ENCODE measurements at regions not wholly inside any gene's neighbourhood (a gene's known extent, or its start where the extent isn't known, plus 50 kb on each side); places are given as distances from the start of the nearest gene placed in this dataset.

GRCh38 chr10:4353964-4354363 is 472.0 kb upstream of the AKR1E2 start:
- H3K27ac ChIP-seq = peak overlapping the region; percentile 85
- TF ChIP-seq, protein P1, sequence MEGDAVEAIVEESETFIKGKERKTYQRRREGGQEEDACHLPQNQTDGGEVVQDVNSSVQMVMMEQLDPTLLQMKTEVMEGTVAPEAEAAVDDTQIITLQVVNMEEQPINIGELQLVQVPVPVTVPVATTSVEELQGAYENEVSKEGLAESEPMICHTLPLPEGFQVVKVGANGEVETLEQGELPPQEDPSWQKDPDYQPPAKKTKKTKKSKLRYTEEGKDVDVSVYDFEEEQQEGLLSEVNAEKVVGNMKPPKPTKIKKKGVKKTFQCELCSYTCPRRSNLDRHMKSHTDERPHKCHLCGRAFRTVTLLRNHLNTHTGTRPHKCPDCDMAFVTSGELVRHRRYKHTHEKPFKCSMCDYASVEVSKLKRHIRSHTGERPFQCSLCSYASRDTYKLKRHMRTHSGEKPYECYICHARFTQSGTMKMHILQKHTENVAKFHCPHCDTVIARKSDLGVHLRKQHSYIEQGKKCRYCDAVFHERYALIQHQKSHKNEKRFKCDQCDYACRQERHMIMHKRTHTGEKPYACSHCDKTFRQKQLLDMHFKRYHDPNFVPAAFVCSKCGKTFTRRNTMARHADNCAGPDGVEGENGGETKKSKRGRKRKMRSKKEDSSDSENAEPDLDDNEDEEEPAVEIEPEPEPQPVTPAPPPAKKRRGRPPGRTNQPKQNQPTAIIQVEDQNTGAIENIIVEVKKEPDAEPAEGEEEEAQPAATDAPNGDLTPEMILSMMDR (conservative IDR thresholded peaks at IDR 0.05) = no peak

GRCh38 chr10:4353059-4353655 is 472.9 kb upstream of the AKR1E2 start:
- peak overlapping the region; percentile 85 for H3K27ac ChIP-seq
- TF ChIP-seq, protein P1 (conservative IDR thresholded peaks at IDR 0.05) = no peak

DNA sequence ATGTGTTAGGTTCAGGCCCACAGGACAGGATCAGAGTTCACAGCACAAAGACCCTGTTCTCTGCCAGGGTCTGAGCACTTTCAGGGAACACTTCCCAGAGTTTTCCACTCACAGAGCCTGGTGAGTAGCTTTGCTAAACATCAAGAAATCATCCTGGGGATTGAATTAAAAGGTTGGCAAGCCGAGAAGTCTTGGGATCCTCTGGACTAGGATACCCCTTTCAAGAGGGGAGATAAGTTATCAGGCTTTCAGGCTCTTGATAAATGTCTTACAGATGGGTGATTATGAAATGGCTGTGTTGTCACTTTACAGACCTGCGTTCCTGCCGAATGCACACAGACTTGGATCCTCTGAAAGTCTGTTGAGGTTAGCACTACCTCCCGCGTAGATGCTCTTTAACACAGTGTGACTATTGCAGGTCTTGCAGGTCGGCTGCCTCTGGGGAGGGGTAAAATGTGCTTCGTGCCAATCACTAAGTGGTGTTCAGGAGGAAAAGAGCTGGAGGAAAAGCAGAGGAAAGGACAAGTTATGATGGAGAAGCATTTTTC is 473.5 kb upstream of the AKR1E2 start:
- H3K27ac ChIP-seq = peak overlapping the region; percentile 85
- TF ChIP-seq, protein P1 (conservative IDR thresholded peaks at IDR 0.05) = no peak

DNA sequence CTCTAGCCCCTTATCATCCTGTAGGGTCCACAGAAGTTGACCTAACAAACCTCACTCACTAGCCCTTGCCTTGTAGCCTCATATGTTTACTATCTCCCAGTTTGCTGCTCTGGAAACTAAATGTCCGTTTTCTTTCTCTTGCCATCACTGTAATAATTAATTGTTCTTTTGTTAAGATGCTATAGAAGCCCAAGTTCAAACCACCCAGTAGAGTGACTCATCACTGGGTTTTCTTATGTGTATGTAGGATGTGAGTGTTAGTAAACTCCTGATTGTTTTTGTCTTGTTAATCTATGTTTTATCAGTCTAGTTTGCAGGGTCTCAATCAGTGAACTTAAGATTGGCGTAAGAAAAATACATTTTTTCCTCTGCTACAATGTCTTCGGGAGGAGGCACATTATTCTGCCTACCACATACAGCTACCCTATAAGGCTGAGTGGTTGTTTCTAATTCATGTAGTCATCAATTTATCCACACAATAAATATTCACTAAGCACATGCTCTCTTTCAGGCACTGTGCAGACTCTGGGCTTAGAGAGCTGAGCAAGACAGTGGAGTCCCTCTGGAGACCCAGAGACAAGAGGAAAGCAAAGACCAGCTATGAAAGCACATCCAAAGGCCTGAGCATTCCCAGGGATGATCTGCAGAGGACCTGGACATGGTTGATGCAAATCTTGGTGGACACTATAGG is 474.1 kb upstream of the AKR1E2 start:
- no peak overlapping the region for H3K27ac ChIP-seq
- TF ChIP-seq, protein P1 (conservative IDR thresholded peaks at IDR 0.05) = no peak

- no peak overlapping the region for H3K27ac ChIP-seq
- TF ChIP-seq, protein P1 (conservative IDR thresholded peaks at IDR 0.05) = no peak
Observed at GRCh38 chr10:4347397-4347796, 478.6 kb upstream of the AKR1E2 start.

DNA sequence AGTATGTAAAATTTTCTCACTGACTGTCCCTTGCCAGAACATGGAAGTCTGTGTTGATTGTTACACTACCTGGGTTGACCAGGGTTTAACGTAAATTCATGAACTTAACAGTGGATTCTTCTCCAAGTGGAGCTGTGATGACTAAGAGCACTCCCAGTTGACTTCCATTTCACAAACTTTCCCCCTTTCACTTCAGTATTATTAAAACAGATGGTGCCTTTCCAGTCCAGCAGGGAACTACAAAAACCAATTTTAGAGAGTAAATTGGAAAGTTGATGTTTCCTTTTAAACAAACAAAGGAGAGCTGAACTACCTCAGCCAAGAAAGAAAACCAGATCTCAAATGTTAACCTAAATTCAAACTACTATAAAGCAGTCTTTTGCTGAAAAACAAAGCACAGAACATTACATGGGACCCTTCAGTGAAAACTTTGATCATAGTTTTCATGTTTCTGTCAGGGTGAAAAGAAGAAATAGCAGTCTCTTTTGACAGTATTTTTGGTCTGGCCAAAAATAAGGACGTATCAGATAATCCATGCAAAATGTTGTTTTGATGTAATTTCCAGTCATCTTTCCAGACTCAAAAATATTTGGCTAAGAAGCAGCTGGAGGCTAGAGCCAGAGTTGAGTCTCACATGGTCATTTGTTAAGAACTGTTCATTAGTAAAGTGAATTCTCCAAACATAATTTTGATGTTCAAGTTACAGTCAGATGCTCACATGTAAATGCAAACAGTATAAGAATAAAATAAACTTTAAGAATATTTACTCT is 479.9 kb upstream of the AKR1E2 start:
- H3K27ac ChIP-seq = no peak overlapping the region
- TF ChIP-seq, protein P1 (conservative IDR thresholded peaks at IDR 0.05) = no peak

DNA sequence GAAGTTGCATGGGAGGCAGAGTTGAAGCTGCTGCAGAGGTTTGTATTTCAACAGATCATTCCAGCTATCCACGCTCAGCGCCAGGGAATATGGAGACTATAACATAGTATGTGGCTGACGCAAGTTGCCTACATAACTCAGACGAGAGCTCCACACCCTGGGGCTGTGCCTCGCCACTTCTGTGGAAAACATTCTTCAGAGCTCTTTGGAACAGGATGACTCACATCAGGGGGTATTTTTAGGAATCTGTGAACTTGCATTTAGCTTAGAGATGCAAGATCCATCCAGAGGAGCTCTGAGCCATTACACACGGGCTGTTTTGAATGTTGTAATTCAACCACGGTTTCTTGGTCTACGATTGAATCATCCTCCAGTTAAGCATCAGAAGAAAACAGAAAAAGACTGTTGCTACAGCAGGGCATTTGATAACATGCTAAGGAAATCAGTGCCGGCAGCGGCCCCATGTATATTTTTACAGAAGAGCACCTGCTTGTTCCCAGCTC is 481.5 kb upstream of the AKR1E2 start:
- TF ChIP-seq, protein P1 (conservative IDR thresholded peaks at IDR 0.05) = no peak
- H3K27ac ChIP-seq = no peak overlapping the region

All from VCaP (cell line).